Astrocyte of the hippocampus (primary cell): ENCODE measurements at regions not wholly inside any gene's neighbourhood (a gene's known extent, or its start where the extent isn't known, plus 50 kb on each side); places are given as distances from the start of the nearest gene placed in this dataset.
"Not testable (repeated sequence)": the region's sequence is repeated elsewhere in the genome, so short reads cannot be mapped to it uniquely, and the experiment has no call there.

Experiments used
- DNase-seq: peaks from one replicate; pipeline ENCODE4 v3.0.0; 2011; ENCODE audit warnings: low read depth, low spot score

DNA sequence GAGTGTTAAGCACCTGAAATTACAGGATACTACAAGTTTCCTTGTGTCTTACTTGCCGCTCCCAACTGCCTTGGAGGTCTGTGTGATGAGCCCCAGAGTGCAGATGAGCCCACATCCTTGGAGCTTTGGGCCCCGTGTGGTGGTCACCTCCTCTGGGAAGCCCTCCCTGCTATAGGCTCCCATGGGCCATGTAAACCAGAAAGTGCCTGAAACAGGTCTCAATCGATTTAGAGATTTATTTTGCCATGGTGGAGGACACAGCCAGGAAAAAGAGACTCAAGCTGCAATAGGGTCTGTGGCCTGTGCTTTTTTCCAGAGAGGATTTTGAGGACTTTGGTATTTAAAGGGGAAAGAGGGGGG lies 89.4 kb upstream of the KCTD7 start:
- DNase-seq: no peak

GRCh38 chr7:66539902-66540375 lies 88.7 kb upstream of the KCTD7 start:
- no peak for DNase-seq

DNA sequence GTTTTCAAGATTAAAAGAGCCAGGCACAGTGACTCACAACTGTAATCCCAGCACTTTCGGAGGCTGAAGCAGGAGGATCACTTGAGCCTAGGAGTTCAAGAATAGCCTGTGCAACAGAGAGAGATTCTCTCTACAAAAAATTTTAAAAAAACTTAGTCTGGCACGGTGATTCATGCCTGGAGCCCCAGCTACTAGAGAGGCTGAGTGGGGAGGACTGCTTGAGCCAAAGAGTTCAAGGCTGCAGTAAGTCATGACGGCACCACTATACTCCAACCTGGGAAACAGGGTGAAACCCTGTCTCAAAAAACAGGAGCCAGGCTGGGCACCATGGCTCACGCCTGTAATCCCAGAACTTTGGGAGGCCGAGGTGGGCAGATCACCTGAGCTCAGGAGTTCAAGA lies 86.6 kb upstream of the KCTD7 start:
- no peak for DNase-seq

DNA sequence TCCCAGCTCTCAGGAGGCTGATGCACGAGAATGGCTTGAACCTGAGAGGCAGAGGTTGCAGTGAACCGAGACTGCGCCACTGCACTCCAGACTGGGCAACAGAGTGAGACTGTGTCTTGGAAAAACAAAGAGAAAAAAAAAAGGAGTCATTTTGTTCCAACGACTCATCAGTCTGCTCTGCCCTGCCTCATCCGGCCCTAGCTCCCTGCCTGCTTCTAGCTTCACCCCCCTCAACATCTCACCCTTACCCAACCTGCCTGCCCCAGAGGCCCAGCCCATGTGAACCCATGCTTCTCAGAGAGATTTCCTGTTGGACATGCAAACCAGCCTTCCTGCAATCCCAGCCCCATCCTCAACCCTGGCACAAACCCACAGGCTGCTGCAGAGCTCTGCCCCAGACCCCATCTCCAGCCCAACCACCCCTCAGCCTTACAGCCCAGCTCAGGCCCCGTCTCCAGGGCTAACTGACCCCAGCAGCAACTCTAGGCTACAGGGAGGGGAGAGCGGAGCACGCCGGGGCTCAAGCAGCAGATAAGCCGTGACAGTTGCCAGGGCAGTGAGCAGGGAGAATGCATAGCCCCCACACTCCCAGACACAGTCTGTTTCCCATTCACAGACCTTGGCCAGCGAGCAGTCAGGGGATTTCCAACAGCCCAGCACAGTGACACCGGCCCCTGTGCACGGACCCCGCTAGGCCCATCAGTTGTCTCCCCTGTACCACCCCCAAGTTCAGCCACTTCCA lies 86.0 kb upstream of the KCTD7 start:
- no peak for DNase-seq

DNA sequence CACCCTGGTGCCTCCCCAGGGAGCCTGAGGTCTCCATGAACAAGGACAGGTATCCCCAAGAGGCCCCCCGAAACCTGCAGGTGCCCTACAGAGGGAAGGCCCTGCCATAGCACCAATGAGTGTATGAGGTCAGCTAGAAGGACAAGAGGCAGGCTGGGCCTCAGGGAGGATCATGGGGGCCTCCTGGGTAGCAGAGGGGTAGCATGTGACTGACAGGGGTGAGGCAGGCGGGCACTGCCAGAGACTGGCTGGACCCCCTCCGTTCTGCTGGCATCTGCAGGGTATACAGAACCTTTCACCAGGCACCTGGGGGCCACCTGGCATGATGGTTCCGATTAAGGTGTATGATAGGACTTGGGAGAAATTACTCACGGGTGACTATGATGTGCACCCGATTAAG lies 79.2 kb upstream of the KCTD7 start:
- no peak for DNase-seq

DNA sequence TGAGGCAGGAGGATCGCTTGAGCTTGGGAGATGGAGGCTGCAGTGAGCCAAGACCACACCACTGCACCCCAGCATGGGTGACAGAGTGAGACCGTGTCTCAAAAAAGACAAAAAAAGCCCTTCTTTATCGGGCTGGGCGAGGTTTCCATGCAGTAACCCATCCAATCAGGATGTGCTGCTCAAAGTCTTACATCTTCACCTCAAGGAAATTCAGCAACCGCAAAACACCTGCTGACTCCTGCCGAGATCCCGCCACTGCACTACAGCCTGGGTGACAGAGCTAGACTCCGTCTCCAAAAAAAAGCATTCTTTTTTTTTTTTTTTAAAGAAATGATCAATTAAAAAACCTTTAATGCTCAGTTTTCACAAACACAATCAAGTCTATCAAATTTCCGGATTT lies 75.7 kb upstream of the KCTD7 start:
- no peak for DNase-seq

GRCh38 chr7:66553675-66554074 lies 75.0 kb upstream of the KCTD7 start:
- not testable (repeated sequence) for DNase-seq

- DNase-seq: not testable (repeated sequence)
Observed at GRCh38 chr7:66554291-66554690, 74.4 kb upstream of the KCTD7 start.

DNA sequence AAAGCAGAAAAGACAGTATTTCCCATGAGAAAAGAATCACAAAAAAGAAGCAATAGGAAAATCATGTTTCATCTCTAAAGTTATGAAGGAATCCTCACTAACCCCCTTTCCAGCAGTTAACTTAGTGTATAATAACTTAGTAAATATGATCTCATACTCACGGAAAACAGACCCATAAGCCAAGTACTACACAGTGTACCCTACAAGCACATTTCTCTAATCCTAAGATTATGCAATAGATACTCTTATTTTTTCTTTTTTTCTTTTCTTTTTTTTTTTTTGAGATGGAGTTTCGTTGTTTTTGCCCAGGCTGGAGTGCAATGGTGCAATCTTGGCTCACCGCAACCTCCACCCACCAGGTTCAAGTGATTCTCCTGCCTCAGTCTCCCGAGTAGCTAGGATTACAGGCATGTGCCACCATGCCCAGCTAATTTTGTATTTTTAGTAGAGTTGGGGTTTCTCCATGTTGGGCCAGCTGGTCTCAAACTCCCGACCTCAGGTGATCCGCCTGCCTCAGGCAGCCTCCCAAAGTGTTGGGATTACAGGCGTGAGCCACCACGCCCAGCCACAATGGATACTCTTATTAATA lies 73.7 kb upstream of the KCTD7 start:
- not testable (repeated sequence) for DNase-seq

DNA sequence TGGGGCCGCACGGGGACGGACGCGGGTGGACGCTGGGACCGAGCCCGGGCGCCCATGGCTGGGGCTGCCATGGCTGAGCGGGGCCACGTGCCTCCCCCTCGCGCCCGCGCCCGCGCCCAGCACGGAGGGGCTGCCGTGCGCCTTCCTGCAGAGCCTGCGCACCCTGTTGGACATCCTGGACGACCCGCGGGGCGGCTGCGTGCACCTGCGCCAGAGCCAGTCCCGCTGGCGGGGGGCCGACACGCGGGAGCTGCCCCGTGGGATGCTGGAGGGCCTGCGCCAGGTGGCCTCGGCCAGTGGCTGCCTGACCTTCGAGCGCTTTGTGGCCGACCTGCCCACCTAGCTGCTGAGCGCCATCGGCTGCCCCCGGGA lies 72.5 kb upstream of the KCTD7 start:
- DNase-seq: no peak

GRCh38 chr7:66556549-66557213 lies 72.0 kb upstream of the KCTD7 start:
- no peak for DNase-seq

DNA sequence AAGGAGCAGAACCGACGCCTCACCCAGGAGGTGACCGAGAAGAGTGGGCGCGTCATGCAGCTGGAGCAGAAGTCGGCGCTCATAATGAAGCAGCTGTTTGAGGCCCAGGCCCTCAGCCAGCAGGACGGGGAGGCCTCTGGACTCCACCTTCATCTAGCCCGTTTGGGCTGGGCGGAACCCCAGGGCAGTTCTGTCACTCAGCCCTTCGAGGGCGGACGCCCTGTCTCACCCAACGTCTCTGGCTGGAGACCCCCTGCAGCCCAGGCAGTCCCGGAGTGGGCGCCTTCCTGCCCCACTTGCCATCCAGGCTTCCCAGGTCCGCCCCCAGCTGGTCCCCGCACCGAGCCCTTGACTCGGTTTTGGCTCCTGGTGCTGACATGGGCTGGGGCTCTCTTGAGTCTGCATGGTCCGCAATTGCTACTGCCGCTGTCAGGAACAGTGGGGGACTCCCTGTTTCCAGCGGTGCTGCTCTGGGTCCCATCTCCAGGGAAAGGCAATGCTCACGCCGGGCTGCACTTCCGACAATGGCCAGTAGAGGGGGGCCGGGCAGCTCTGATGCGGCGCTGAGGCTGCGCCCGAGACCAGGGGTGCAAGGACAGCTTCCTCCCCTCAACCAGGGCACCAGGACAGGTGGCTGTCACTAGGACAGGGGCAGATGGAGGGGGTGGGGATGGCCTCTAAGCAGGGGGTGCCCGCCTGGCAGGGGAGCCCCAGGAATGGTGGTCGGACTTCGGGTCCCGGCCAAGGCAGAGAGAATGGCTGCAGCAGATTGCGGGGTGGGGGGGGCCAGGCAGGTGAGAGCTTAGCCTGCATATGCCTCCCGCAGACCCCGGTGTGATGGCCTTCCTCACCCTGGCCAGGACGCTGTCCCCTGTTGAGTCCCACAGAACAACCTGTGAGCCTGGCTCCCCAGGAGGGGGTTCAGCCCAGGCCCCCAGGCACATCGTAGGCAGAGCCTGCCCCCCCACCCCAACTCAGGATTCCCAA lies 71.2 kb upstream of the KCTD7 start:
- peak; percentile 77 for DNase-seq

DNA sequence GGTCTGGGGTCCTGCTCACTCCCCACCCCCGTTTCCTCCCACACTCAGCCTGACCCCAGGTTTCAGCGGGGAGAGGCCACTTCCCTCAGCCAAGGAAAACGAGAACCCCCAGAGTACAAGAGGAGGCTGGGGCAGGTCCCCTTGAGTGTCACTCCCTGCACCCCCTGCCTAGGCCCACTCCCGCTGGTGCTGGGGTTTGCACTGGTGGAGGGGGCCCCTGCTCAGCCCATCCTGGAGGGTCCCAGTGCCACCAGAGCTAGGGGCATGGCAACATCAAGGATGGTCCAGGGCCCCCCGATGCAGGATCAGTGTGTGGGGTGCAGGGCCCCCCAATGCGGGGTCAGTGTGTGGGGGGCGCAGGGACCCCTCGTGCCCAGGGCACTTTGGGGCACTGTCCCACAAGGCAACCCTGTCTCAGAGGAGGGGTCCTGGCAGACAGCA lies 70.5 kb upstream of the KCTD7 start:
- no peak for DNase-seq

DNA sequence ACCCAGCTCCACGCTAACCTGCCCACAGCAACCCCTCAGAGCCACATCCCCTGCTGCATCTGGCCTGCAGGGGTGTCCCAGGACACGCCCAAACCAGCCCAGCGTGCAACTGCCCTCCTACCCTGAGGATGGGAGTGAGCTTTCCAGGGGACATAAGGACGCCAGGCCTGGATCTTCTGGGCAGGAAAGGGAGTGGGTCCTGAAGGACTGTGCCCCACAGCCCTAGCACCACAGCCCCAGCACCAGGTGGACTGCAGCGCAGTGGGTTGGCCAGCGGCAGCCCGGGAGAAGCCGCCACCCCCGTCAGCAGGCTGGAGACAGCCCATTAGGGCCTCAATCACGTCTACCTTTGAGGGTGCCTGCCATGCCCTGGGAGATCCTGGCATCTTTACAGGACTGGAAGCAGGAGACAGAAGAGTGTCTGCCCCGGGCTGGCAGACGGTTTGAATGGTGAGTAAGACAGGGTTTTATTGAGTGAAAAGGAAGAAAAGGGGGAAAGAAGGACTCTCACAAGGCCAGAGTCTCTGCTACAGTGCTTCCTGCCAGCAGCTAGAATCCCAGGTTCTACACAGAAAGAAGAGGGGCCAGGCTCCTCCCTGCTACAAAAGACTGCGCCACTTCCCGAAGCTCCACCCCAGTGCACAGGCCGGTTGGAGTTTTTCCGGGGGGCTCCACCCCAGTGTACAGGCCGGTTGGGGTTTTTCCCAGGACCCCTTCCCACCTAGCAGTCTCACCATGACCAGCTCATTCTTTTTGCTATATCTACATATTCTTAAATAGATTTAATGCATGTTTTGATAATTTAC lies 69.8 kb upstream of the KCTD7 start:
- peak; percentile 45 for DNase-seq

- DNase-seq: no peak
Observed at GRCh38 chr7:66564045-66564444, 64.6 kb upstream of the KCTD7 start.

- not testable (repeated sequence) for DNase-seq
Observed at GRCh38 chr7:66570179-66570578, 58.5 kb upstream of the KCTD7 start.

GRCh38 chr7:66571568-66571967 lies 57.1 kb upstream of the KCTD7 start:
- no peak for DNase-seq

DNA sequence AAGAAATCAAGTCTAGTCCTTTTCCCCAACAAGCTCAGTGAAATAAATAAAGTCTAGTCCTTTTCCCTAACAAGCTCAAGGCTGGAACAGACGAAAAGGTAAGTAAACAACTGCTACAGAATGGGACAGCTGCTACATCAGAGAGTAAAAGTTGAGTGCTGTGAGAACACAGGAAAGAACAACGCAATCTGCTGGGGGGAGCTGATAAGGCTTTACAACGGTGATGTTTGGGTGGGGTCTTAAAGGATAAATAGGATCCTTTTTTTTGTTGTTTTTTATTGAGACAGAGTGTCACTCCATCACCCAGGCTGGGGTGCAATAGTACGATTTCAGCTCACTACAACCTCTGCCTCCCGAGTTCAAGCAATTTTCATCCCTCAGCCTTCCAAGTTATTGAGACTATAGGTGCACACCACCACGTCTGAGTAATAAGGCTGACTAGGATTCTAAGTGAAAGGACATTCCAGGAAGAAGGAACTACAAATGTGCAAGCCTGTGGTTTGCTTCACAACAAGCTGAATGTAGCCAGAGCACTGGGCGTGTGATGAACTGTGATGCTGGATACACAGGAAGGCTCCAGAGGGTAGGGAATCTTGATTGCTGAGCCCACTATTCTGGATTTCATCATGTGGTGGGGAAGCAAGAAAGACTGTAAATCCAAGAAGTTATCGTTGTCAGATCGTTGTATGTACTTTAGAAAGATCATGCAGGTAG lies 54.7 kb upstream of the KCTD7 start:
- DNase-seq: not testable (repeated sequence)

- DNase-seq: not testable (repeated sequence)
Observed at GRCh38 chr7:66574768-66575167, 53.9 kb upstream of the KCTD7 start.

- DNase-seq: no peak
Observed at GRCh38 chr7:66575398-66575797, 53.3 kb upstream of the KCTD7 start.
